NT2/D1 (cell line): ENCODE measurements at regions not wholly inside any gene's neighbourhood (a gene's known extent, or its start where the extent isn't known, plus 50 kb on each side); places are given as distances from the start of the nearest gene placed in this dataset.

Source experiments
- YY1 ChIP-seq: IDR thresholded peaks from 2 replicates; pipeline ENCODE4 v1.6.1; 2011; ENCODE audit not compliant: insufficient read length, insufficient read depth
- ZNF274 ChIP-seq: IDR thresholded peaks from 2 replicates; pipeline ENCODE4 v1.6.1; 2011; ENCODE audit warnings: mild to moderate bottlenecking, low read depth, low read length

DNA sequence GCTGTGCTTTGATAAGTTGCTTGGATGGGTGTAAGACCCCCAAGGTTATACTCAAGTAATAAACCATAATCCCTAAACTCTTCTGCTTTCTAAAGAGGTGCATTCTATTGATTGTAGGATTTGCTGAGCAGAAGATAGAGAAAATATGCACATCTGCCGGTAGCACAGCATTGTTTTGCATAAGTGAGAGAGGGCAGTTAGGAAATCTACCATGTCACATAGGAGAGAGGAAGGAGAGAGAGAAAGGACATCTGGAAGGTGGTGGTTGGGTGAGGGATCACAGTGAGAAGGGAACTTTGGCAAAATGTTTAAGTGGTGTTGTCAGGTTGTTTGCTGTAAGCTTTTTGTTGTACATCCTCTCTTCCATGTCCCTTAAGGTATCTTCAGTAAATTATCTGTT lies 73.6 kb upstream of the BDNF start:
- TF ChIP-seq ZNF274 (no peak), YY1 (no peak)
